NCI-H526 treated with DMSO at 0.1 percent for 48 hours (cell line): ENCODE measurements at regions not wholly inside any gene's neighbourhood (a gene's known extent, or its start where the extent isn't known, plus 50 kb on each side); places are given as distances from the start of the nearest gene placed in this dataset.
"Not testable (repeated sequence)": the region's sequence is repeated elsewhere in the genome, so short reads cannot be mapped to it uniquely, and the experiment has no call there.

Source experiments
- DNase-seq: peaks from one replicate; lab custom pipeline; 2025; lab: John Stamatoyannopoulos, UW

DNA sequence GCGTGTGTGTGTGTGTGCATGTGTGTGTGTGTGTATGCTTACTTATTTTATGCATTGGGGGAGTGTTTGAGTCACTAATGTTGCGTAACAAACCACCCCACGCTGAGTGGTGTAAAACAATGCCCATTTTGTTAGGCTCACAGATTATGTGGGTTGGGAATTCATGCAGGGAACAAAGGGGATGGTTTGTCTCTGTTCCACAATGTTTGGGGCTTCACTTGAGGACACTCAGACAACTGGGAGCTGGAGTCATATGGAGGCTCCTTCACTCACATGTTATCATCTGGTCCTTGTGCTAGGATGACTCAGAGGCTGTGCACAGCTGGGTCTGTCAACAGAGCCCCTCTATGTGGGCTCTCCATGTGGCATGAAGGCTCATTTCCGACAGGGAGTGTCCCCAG, 51.3 kb upstream of the LARGE1 start:
- DNase-seq: no peak

DNA sequence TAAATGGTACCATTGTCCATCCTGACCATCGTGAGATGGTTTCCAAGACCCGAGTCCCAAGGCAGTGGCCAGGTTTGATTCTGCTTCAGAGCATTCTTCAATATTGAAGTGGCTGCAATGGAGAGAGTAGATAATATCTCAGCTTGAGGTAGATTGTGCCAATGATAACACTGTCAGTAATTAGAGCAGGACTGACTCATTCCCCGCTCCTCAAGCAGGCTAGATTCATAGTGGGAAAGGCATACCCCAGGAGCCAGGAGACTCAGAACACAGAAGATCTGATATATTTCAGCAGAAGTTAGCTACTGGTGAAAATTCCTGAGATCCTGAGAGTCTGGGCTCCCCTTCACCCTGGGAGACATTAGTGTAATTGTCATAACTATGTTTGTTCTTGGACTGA, 55.6 kb upstream of the LARGE1 start:
- DNase-seq: no peak

DNA sequence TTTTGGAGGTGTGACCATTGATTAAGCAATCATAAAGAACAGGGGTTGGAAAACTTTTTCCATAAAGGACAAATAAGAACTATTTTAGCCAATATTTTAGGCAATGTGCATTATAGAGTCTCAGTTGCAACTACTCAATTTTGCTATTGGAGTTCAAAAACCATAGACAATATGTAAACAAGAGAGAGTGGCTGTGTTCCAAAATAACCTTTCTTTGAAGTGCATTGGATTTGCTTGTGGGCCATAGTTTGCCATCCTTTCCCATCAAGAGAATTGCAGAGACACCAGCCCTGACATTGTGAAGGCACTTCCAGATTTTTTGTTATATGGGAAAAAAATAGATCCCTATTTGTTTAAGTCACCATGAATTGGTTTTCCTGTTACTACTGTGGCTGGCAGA, 63.3 kb upstream of the LARGE1 start:
- DNase-seq: no peak

DNA sequence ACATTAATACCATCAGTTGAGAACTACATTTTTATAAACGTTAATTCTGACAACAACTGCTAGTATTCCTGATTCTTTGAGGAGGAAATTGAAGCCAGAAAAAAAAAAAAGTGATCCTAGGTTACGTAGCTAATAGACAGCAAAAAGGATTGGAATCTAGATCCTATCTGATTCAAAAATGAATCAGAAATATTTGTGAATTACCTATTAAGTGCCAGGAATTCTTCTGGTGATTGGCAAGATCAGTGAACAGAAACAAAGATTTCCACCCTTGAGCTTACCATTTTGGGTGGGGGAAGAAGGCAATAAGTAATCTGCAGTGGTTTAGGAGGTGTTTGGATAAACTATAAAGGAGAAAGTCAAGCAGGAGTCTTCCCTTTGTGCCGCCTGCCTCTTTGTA, 63.9 kb upstream of the LARGE1 start:
- no peak for DNase-seq

DNA sequence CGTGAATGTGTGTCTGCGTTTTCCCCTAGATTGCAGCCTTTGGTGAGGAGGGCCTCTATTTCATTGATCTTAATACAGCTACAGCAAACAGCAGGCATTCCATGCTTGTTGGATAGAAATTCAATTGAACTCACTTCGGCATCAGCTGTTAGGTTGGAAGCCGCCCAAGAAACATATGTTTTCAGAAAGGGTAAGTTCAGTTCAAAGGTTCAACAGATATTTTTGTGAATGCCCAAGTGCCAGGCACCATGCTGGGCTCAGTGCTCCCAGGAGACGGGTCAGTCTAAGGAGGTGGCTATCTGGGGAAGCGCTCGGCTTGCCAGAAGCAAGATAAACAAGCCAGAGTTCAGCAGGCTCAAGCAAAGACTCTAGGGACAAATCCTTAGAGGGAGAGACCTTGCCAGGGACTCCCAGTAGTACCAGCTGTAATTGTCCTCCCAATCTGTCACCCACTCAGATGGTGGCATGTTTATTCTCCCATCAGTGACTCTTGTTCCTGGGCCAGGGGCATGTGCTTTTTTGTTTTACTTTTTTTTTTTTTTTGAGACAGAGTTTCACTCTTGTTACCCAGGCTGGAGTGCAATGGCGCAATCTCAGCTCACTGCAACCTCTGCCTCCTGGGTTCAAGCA, 64.5 kb upstream of the LARGE1 start:
- no peak for DNase-seq

DNA sequence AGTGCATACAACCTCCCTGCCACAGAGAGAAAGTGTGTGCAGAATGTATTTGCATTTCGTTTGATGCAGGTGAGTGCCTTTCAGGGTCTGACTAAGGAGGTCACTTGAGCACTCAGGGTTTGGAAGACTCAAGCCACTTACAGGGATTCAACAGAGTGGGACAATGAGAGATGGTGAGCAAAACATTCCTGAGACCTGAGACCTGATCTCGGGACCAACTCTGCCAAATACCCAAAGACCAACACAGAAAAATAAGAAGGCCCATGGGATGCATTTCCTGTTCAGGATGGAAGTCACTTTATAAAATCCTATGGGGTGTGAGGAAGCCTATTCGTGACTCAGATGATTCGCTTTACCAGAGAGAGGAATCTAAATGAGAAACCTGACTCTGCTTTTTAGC, 65.2 kb upstream of the LARGE1 start:
- no peak for DNase-seq

DNA sequence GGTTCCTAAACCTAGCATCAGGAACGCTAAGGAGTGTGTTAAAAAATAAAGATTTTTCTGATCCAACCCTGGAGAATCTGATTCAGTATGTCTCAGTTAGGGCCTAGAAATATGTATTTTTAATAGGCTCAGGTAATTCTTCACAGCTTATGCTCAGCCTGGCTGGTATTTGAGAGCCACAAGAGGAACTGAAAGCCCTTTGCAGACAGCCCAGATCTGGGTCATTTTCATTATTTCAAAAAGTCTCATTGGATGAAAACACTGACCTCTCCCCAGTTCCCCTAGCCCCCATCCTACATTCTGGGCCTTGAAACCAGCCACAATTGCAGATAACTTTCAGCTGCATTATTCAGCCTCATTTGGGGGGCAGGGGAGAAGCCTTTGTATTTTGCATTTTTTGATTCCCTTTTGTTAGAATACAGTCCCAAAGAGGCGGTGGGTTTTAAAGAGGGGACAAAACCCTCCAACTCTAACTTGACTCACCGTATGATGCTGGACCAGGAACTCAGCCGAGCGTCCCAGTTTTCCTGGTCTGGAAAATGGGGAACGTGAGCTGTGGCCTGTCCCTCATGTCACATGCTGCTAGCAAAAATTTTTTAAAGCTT, 66.0 kb upstream of the LARGE1 start:
- DNase-seq: no peak

DNA sequence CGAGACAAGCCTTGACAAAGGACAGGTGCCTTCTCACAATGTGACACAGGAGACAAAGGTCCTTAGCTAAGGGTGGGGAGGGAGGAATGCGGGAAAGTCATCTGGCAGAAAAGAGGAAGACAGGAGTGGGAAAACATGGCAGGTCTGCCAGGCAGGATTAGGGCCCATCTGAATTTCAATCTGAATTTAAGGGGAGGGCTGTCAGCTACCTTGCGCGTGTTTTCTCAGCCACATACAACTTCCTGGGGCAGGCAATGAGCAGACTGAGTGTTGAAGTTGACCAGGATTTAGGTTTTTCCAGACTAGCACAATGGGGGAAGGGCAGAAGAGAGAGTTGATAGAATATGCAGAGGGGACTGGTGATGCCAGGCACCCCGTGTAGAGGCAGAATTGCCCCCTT, 66.7 kb upstream of the LARGE1 start:
- DNase-seq: no peak

DNA sequence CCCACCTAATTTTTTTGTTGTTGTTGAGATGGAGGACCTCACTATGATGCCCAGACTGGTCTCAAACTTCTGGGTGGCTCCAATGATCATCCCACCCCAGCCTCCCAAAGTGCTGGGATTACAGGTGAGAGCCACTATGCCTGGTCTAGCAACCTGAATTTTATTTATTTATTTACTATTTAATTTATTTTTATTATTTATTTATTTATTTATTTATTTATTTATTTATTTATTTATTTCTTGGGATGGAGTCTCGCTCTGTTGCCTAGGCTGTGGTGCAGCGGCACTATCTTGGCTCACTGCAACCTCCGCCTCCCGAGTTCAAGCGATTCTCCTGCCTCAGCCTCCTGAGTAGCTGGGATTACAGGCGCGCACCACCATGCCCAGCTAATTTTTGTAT, 69.0 kb upstream of the LARGE1 start:
- not testable (repeated sequence) for DNase-seq

DNA sequence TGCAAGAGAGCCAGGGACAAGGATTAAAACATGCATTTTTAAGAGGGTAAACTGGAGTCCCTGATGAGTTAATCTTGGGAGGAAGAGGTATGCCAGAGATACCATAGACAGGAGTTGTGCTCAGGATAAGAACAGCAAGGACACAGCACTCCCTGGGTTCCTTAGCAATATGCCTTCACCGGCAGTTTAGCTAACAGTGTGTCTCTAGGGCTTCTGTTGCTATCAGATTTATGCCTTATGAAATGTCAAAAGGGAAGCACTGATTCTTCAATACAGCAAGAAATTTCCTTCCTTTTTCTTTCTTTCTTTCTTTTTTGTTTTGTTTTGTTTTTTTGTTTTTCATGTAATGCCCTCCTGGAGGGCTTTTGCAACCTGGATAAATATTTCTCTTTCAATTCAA, 71.3 kb upstream of the LARGE1 start:
- no peak for DNase-seq

DNA sequence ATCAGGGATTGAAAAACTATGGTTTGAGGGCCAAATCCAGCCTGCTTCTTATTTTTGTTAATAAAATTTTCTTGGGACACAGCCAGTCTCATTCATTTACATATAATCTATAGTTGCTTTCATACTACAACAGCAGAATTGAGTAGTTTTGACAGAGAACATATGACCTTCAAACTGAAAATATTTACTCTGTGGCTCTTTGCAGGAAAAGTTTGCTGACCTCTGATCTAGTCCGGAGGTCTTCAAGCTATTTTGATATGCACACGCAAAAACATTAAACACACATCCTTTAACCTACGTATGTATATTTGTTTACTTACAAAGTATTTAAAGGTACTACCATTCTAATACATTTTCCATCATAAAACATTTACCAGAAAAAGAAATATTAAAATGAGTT, 76.5 kb upstream of the LARGE1 start:
- no peak for DNase-seq

DNA sequence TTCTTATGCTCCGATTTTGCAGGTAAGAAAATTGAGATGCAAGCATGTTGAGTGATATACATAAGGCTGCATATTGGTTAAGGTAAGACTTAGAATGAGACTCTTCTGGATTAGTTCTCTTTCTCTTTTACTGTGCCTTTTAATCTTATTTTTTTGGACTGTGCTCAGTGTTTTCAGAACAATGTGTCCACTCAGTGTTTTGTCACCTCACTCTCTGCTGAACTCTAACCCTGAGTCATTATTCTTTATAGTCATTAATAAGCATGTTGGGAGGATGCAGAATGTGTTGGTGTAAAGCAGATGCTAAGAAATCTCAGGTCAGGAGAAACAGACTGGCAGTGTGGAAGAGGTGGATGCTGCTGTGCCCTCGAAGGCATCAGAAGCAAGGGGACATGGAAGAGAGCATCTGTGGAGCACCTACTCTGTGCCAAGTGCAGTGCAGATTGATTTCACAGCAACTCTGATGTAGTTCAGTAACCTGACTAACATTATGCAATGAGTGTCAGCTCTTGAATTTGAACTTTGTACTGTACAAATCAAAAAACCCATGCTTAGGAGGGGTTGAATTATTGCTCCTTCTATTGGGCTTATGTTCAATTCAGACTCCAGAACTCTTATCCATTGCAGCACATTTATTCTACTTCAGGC, 80.7 kb upstream of the LARGE1 start:
- no peak for DNase-seq

DNA sequence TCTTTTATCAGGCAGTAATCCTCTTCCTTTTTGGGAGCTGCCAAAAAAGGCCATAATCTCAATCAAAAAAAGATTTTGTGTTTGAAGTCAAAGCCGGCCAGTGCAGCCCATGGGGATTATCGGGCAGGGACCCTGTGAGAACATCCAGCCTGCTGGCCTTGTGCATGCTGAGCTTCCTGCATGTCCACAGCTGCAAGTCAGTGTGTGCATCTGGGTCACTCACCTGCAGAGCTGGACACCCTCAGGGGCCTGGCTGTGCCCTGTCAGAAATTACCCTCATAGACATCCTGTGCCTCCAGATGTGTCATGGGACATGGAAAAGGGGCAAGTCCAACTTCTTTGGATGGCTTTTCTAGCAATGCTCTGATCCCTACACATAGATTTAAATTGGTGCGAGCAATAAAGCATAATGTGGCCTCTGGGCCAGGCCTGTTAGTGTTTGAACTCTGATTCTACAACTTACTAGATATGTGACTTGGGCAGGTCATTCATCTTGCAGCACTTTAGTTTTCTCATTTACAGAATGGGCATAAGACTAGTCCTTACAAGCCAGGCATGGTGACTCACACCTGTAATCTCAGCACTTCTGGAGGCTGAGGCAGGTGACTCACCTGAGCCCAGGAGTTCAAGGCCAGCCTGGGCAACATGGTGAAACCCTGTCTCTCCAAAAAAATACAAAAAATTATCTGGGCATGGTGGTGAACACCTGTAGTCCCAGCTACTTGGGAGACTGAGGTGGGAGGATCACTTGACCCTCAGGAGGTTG, 81.6 kb upstream of the LARGE1 start:
- DNase-seq: no peak

DNA sequence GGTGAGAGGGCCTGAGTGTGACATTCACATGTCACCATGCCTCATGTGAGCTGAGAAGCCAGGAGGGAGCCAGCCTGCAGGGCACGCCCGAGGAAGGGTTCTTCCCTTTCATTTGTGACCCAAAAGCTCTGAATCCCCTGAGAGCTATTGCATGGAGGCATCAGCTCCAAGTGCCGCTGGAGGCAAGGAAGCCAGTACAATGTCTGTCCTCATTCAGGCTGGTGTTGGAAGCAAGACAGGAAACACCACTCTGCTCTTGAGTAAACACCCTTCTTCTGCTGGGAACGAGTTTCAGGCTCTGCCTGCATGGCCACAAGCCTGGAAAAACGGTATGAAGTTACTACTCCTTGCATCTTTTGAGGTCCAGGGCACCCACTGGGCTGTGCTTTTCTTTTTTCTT, 83.8 kb upstream of the LARGE1 start:
- DNase-seq: no peak

DNA sequence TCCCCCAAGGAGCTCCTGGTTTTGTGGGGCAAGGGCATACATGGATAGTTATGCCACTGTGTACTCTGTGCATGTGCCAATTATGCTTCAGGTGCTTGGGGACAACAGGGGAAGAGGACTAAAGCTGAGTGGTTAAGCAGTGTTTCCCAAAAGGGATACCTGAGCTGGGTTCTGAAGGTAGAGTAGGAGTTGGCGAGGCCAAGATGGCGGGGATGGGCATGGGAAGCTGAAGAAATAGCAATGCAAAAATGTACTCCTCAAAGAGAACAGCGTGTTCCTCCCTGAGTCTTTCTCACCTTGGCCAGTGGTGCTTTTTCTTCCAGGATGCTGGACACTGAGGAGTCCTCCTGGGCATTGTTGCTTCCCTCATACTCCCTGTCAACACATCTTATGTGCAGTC, 90.0 kb upstream of the LARGE1 start:
- DNase-seq: no peak

DNA sequence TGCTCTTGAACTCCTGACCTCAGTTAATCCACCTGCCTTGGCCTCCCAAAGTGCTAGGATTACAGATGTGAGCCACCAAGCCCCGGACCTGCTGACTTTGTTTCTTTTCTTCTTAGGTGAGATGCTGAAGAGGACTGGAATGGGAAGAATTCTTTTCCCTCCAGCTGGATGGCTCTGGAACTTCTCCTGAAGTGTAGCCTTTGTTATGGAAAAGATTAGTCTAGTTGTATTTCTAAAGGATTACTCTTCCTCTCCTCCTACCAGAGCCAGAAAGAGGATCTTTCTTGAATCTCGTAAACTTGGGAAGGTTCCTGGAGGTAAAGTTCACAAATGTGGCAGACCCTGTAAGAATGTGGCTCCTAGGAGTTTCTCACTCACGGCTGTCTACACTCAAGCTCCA, 95.4 kb upstream of the LARGE1 start:
- no peak for DNase-seq

DNA sequence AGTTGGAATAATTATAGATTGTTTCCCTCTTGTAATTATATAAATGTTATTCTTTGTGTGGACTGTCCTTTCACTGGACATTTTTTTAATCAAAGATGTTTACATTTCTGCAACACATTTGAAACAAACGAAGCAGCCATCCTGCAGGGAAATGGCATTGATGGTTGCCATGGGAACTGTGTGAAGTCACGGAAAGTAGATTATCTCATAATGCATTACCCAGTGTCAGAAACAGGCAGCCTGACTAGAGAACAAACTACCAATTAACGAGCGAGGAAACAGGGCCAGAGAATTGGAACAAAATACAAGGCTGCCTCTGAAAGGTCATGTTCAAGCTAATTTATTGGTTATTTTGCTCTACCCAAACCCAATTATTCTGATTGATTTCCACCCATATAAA, 96.9 kb upstream of the LARGE1 start:
- DNase-seq: no peak

DNA sequence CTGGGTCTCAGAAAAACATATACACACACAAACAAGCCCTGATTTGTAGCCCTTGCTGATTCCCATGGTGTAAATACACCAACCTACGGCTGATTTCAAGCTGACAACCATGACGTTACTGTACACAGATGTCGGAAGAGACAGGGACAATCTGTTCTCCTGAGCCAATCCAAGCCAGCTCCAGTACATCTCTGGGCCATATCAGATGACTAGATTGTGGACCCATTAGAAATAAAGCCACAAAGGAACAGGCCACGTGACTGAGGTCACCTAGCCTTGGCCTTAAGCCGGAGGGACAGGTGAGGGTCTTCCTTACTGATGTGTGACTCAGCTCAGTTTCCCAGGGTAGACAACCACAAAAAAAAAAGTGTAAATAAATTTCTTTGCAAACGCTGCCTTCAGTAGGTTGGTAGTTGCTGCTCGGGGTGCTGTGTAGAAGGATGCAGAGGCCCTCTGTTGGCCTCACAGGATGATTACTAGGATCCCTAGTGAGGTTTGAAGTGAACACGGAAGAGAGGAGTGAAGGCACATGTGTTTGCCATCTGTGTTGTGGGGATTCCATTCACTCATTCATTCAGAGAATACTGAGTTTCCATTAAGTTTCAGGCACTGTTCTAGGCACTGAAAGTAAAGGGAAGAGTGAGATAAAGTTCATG, 99.0 kb upstream of the LARGE1 start:
- no peak for DNase-seq

DNA sequence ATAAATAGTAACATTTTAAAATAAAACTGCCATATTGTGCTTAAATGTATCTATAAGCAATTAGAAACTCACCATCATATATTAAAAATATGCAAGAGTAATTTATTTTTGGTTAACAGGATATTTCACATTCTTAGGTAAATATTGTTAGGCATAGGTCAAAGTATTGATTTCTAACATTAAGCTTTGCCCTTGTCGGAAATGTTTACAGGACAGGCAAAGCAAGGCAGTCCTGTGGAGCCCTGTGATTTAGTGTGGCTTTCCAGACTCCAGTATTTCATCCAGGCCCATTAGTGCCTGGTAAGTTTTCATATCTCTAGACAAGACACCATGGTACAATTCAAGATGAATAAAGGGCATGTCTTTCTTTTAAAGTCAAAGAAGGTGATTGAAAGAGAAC, 114.9 kb upstream of the LARGE1 start:
- no peak for DNase-seq

DNA sequence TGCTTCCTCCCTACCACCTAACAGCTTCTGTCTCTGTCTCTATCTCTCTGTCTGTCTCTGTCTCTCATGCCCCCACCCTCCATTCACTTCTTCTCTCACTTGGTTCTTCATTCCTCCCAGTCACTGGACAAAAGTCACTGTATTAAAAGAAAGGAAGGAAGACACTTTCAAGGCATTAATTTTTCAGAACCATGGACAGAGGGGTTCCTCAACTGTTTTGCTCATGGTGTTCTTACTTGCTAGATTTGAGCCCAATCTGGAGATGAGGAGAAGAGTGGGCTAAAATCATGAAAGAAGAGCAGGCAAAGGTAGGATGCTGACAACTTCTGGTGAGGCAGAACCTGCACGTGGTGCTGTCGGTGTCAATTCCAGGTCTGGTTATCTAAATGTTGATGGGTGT, 116.7 kb upstream of the LARGE1 start:
- no peak for DNase-seq

DNA sequence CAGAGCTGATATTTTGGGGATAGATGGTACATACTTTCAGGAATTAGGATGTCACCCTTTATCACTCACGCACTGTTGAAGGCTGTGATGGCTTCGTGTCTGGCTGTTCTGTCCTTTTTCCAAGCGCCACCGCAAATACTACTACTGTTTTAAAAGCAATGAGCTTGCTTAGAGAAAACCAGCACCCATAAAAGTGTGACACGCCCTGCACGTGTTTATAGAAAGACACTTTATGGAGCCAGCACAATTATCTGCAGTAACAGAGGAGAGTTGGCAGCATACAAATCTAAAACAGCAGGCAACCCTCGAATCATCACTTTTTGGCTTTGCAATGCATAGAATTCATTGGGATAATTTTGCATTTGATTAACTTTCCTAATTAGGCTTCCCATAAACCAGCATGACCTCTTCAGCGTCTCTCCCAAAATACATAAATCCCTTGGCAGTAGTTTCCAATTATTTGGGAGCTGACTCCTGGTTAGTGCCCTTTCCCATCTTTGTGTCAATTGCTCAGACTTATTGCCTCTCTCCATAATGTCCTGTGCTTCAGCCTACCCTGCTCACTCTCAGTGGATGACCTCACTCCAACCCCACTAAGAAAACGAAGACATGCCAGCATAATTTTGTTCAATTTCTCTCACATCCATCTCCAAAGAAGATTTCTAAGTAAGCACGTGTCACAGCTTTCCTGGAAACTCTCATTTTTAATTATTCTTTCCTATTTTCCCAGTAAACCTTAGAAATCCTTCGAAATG, 118.7 kb upstream of the LARGE1 start:
- no peak for DNase-seq

DNA sequence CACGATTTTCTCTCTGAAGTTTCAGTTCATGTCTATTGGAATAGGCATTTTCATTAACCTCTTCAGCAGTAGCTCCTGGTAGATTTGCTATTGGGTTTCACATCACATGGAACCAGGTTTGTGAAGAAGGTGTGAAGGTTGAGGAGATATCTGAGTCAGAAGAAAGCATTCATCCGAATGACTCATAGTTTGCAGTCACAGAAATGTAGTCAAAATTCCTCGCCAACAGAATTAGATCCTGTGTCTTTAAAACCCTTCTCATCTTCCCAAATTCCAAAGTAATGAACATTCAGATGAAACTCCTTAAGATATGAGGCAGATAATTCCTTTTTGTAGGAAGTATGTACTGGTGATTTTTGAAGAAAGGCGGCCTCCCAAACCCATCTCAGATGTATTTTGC, 125.0 kb upstream of the LARGE1 start:
- no peak for DNase-seq
